HG03354 (cell line): ENCODE measurements at regions not wholly inside any gene's neighbourhood (a gene's known extent, or its start where the extent isn't known, plus 50 kb on each side); places are given as distances from the start of the nearest gene placed in this dataset.
"Not testable (repeated sequence)": the region's sequence is repeated elsewhere in the genome, so short reads cannot be mapped to it uniquely, and the experiment has no call there.

Experiments
- ATAC-seq: cut with Tn5 transposase; IDR thresholded peaks from one replicate; pipeline ENCODE4 v1.9.1; 2021; ENCODE audit warnings: mild to moderate bottlenecking; ENCODE audit not compliant: unreplicated experiment, poor library complexity, severe bottlenecking

- no peak for ATAC-seq
Measured at GRCh38 chr1:163927493-163927892, 605.7 kb downstream of the NUF2 start.

- ATAC-seq, result peak; percentile 21
Measured at GRCh38 chr1:163928069-163928468, 606.3 kb downstream of the NUF2 start.

GRCh38 chr1:163928651-163929050 lies 606.9 kb downstream of the NUF2 start:
- peak; percentile 76 for ATAC-seq

- no peak for ATAC-seq
Measured at GRCh38 chr1:163932901-163933300, 611.1 kb downstream of the NUF2 start.

- no peak for ATAC-seq
Measured at GRCh38 chr1:163933437-163933836, 611.7 kb downstream of the NUF2 start.

- ATAC-seq, result no peak
Measured at GRCh38 chr1:163935738-163936374, 614.1 kb downstream of the NUF2 start.

GRCh38 chr1:163959622-163960021 lies 599.4 kb upstream of the PBX1 start:
- no peak for ATAC-seq

GRCh38 chr1:163970151-163970550 lies 588.8 kb upstream of the PBX1 start:
- no peak for ATAC-seq

GRCh38 chr1:163970699-163971098 lies 588.3 kb upstream of the PBX1 start:
- ATAC-seq, result no peak

GRCh38 chr1:163973586-163973985 lies 585.4 kb upstream of the PBX1 start:
- ATAC-seq, result no peak

- no peak for ATAC-seq
Measured at GRCh38 chr1:163974120-163974519, 584.9 kb upstream of the PBX1 start.

GRCh38 chr1:163980394-163980793 lies 578.6 kb upstream of the PBX1 start:
- ATAC-seq, result no peak

GRCh38 chr1:163981500-163982030 lies 577.4 kb upstream of the PBX1 start:
- no peak for ATAC-seq

GRCh38 chr1:163983097-163983496 lies 575.9 kb upstream of the PBX1 start:
- no peak for ATAC-seq

- no peak for ATAC-seq
Measured at GRCh38 chr1:163985700-163986099, 573.3 kb upstream of the PBX1 start.

- ATAC-seq, result no peak
Measured at GRCh38 chr1:163999131-163999530, 559.9 kb upstream of the PBX1 start.

- not testable (repeated sequence) for ATAC-seq
Measured at GRCh38 chr1:164006186-164006585, 552.8 kb upstream of the PBX1 start.

- no peak for ATAC-seq
Measured at GRCh38 chr1:164006621-164007020, 552.4 kb upstream of the PBX1 start.

GRCh38 chr1:164017239-164017638 lies 541.7 kb upstream of the PBX1 start:
- no peak for ATAC-seq

GRCh38 chr1:164020391-164020790 lies 538.6 kb upstream of the PBX1 start:
- ATAC-seq, result no peak

- no peak for ATAC-seq
Measured at GRCh38 chr1:164021813-164022212, 537.2 kb upstream of the PBX1 start.

- ATAC-seq, result no peak
Measured at GRCh38 chr1:164033782-164034181, 525.2 kb upstream of the PBX1 start.
